ENCODE measurements at regions not wholly inside any gene's neighbourhood (a gene's known extent, or its start where the extent isn't known, plus 50 kb on each side); places are given as distances from the start of the nearest gene placed in this dataset.

DNA sequence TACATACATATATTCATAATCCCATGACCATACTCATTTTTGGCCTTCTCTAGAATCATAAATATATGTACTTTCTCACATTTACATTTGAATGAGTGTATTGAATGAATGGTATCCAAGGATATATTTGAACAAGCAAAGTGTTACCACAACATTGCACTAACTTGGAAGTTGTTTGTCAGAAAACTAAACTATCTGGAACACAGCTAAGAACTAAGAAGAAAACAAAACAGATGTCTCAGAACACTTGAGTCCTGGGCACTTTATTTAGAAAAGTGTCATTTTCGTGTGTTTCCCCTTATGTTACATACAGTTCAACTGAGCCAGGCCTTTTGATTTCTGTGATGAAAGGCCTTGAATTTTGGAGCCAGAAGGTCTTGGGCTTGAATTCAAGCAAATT lies 466.7 kb upstream of the FAT1 start:
- DNase-seq = no peak

DNA sequence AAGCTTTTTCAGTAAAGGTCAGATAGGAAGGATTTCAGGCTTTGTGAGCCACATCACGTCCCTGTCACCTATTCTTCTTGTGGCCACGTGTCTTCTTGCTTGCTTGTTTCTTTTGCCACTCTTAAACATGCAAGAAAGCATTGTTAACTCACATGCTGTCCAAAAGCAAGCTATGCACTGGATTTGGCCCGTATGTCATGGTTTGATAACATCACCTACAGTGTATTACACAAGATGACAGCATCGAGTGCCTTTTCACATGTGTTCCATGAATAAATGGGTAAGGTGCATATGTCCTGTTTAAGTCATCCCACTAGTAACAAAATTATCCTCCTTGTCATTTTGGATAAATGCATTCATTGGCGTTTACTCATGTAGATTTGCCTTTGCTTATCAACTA lies 468.0 kb upstream of the FAT1 start:
- no peak for DNase-seq

DNA sequence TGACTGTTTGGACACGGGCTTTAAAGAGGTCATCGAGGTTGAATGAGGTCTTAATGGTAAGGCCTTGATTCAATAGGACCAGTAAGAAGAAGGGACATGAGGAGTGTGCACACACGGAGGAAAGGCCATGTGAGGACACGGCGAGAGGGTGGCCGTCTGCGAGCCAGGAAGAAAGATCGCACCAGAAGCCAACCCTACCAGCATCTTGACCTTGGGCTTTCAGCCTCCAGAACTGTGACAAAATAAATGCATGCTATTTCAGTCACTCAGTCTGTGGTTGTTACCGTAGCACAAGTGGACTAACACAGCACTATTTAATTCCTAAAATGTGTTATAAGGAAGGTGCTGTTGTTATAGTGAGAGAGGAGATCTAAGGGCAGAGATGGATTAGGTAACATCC lies 468.6 kb upstream of the FAT1 start:
- no peak for DNase-seq

DNA sequence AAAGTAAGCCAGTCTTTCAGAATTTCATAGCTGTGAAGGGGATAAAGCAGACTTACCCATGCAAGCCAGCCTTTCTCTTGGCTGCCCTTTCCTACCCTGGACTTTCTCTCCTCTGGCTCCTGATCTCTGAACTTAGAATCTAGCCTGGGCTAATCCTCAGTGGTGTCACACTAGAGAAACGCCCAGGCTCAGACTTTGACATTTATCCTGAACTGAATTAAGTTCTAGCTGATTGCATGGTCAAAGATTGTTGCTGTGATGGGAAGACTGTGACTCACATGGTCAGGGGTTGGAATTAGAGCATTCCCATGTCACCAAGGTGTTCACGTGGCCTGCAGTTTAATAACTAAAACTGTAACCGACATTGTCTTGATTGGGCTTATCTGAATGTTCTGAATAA lies 469.5 kb upstream of the FAT1 start:
- no peak for DNase-seq

DNA sequence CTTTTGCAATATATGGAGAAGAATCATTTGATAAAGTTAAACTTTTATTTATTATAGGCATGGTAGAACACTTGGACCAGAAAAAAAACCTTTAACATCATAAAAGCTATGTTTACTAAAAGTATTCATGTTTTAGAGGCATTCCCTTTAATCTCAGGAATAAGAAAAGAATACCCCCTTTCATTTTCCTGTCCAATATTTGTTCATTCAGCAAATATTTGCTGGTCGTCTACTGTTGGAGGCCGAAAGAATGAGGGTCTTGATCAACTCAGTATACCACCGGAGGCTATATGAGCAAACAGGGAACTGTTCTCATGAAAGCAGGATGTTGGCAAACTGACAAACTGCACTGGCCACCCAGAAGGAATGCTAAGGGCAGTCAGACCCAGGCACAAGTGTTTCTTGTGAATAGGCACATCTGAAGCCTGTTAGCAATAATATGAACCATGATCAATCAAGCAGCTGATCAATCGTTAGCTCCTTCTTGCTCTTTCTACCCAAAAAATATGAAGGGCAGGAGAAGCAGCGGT lies 480.8 kb upstream of the FAT1 start:
- DNase-seq = no peak

DNA sequence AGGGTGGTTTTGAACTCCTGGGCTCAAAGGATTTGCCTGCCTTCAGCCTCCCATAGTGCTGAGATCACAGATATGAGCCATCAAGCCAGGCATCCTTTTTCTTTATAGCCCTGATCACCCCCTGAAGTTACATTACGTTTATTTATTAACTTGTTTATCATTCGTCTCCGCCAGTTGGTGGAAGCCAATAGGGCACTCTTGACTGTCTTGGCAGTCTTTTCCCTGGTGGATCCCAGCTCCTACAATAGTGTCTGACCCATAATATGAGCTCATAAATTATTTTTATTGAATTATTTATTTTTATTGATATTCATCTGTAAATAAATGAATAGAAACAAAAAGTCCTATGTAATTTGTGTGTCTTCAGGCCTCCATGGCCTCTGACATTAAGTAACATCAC lies 484.3 kb upstream of the FAT1 start:
- DNase-seq = no peak

DNA sequence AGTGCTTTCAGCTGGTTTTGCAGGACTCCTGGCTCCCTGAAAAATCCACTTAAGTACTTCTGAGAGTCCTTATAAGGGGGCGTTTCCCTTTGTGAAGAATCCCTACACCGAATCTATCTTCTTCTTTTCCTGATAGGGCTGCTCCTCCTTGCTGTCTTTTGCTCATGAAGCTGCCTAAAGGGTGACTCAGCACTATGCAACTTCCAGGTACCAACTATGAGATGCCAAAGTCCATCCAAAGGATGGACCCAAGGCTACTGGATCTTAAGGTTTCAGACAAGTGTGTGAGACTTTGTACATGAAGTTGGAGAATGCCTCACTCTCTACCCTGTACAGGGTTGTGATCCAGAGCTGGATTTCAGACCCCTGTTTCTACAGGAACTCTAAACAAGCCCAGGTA lies 485.0 kb upstream of the FAT1 start:
- no peak for DNase-seq

DNA sequence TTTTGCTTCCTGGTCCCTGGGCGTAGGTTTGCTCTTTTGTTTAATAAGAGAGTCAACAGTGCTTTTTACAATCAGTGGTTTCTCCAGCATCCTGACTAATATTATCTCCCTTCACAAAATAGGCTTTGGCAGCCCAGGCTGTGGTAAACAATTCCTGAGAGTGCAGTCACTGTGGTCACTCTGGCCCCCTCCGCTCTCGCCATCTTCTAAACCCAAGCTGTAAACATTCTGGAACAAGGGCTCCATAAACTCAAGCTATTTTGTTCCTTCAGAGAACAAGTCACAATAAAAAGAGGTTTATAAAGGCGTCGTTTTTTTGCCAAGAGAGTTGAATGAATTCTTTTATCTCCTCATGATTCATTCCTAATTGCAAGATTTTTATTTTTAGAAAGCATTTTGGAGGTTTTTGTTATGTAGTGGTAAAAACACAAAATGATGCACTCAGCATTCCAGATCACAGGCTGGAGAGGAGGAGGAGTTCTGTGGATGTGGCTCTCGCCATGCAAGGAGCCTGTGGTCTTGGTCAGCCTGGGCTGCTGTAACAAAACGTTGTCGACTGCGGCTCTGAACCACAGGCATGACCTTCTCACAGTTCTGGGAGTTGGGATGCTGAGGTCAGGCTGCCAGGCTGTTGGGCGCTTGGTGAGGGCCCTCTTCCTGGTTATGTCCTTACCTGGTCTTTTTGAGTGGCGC lies 486.4 kb upstream of the FAT1 start:
- DNase-seq = no peak

DNA sequence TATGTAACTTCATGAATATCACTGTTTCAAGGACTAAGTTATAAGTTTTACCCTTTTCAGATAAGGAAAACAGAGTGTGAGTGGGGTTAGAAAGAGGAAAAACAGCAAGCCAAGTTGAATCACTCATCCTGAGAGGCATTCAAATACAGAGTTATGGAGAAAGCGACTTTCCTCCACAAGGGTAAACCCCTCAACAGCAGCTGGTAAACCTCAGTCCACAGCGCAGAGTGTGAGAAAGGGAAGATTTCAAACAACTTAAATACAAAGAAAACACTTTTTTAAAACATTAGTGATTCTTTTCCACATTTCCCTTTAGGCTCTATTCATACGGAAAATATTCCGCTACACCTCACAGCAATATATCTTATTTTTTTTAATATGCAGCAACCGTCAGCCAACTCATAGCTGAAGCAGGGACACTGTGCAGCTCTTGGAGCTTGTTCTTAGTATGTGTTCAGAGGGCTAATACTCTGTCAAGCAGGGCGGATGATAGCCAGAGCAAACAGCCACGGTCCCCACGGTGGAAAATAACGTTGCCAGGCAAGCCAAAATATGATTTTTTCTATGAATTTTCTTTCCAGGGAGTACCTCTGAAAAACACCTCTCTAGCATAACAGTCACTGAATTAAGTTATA lies 488.9 kb upstream of the FAT1 start:
- DNase-seq = no peak

DNA sequence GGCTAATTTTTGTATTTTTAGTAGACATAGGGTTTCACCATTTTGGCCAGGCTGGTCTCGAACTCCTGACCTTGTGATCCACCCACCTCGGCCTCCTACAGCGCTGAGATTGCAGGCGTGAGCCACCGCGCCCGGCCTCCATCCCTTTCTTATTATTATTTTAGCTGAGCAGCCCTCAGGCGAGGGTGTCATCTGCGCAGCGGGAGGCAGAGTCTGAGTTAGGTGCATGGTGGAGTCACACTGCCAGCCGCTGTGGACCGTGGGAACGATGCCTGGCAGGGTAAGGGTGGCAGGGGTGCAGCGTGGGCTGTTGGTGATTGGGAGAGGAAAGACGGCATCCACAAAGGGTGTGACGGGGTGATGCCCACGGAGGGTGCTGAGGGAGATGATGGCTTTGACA lies 491.8 kb upstream of the FAT1 start:
- no peak for DNase-seq

DNA sequence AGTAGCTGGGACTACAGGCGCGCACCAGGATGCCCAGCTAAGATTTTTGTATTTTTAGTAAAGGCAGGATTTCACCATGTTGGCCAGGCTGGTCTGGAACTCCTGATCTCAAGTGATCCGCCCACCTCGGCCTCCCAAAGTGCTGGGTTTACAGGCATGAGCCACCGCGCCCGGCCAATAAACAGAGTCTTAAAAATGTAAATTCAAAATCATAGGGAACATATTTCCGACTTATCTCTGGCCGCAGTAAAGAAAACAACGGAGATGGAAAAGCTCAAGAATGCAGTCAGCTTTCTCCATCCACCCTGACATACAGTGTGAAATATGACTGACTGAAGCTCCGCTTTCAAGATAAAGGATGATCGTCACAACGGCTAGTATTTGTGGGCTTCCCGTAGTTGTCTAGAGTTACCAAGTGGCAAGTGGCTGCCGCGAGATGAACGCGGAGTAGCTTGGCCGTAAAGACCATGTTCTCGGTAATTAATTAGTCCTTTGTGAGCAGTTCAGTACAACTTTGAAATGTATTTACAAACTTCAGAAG lies 495.1 kb upstream of the FAT1 start:
- DNase-seq = no peak

DNA sequence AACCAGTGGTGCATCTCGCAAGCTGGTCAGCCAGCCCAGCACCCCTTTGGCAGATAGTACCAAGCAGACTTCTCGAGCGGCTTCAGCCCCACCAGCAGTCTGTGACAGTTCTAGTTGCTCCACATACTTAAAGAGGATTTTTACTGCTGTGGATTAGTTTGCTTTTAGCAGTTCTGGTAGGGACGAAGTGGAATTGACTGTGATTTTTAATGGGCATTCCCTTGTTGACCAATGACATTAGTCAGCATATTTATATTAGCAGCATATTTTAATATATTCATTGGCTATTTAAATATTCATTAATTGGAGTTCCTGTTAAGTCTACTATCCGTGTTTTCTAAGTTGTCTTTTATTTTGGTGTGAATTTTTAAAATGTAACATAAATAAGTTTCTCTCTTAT lies 500.9 kb upstream of the FAT1 start:
- DNase-seq = no peak

DNA sequence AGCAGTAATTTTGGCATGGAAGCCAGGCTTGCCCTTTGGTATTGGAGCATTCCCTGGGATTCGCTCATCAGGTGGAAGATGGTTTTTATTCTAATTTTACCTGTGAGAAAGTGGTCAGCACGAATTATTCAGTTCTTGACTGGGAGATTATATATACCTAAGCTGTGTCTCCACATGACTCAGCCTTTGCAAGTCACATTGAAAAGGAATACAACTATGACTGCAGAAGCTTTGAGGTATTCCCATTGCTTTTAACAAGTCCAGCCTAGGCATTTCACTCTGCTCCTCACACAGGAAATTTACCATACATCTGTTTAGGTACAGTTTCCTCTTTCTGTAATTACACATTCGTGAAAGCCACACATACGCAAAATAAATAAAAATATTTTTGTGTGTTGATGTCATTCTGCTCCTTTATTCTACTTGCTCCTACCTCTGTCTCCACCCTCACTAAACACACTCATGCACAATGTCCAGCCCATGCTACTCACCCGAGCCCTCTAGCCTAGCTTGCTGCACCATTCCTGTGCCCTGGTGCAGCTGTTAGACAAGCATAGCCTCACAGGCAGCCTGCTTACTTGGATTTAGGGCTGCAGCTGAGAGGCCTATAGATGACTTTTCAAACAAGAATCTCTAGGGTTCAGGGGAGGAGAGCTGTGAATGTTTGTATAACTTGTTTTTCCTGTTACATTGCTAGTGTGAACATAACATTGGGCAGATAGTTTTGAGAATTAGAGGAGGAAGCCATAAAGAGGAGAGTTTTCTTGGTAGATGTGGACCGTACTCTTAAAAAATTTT lies 504.4 kb upstream of the FAT1 start:
- no peak for DNase-seq

DNA sequence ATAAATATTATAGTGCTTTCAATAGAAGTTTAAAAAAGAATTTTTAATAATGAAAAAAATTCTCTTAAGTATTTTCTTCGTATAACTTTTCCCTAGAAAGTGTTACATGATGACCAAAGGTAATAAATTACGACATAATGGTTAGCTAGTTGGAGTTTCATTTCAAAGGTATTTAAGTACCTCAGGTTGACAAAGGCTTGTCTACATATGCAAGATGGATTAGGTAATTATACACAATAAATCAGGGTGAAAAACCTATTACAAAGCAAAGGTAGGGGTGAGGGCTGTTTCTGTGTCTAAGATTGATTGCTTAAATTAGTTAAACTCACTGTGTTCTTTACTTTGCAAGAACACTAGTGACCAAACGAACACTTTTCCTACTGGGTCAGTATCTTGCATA lies 508.5 kb upstream of the FAT1 start:
- no peak for DNase-seq

DNA sequence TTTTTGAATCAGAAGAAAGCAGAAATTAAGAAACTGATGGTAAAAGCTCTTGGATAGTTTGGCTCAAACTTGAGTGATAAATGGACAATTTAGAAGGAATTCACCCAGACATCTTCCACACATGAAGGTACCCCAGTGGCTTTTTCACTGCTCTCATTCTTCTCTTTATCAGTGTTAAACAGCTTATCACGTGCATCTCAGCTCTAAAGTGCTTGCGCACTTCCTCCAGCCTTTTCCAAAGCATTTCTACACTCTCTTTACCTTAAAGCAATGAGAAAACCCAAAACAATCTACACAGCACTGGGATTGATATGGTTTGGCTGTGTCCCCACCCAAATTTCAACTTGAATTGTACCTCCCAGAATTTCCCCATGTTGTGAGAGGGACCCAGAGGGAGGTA lies 509.1 kb upstream of the FAT1 start:
- no peak for DNase-seq

DNA sequence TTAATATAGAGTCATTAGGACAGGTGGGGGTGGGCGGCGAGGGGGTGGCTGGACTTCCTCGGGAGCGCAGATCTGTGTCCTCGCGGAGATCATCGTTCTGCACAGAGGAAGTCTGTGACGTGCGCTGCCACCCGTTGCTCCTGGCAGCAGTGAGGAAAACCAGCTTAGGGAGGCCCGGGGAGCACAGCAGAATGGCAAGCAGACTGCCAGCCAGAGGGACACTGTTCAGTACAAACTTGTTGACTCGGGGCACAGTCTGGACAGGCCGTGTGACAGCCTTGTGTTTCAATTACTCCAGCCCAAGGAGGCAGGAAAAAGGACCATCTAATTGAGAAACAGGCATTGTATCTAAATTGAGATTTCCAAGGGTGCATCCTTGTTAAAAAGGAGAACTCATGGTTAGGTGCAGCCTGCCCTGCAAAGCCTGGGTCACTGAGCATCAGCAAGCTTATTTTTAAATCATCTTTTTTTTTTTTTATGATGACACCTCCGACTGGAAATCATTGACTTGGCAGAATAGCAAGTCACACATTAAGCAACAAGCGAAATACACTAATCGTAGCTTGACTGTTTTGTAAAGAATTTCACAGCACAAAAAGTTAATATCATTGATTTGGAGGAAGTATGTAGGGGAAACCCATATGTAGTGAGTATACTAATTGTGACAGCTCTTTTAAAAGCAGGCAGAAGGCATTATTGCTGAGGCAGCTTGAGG lies 512.0 kb upstream of the FAT1 start:
- DNase-seq = no peak

DNA sequence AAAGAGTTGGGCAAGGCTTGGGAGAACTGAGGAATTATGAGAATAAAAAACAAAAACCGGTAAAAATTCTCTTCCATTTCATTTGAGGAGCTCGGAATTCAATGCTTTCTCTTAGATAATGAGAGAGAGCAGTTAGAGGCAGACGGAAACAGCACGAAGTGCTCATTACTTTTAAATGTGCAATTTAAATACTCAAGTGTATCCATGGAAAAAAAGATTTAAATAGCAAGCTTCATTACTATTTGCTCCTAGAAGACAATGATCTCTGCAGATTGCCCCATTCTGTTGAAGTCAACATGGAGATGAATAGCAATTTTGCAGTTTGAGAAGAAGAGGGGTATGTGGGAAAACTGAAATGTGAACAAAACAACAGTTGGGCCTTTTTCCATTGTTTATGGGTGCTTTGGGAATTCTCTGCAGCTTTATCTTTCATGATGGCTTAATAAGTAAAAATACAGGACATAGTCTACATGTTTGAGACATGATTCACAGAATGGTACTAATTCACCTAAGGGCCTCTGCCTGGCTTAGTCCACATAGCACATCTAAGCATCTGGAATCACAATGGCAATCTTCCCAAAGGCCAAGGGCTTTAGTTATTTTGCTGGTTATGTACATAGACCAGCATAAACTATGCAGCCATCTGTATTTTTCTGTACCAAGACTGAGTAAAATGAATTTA lies 512.7 kb upstream of the FAT1 start:
- peak; percentile 18 for DNase-seq

DNA sequence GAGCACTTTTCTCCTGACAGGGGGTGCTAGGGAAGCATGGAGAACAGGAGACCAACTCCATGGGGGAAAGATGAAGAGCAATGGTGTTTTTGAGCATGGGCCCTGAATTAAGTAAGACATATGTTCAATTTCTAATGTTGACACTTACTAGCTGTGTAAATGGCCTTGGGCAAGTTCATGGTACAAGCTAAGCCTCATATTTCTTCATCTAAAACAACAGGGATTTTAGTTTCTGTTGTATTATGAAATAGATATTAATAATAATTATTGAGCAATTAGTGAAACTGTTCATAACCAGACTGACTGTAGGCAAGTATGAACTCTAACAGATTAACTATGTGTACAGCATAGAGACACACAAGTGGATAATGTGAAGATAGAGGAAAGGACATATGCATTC lies 515.0 kb upstream of the FAT1 start:
- no peak for DNase-seq

DNA sequence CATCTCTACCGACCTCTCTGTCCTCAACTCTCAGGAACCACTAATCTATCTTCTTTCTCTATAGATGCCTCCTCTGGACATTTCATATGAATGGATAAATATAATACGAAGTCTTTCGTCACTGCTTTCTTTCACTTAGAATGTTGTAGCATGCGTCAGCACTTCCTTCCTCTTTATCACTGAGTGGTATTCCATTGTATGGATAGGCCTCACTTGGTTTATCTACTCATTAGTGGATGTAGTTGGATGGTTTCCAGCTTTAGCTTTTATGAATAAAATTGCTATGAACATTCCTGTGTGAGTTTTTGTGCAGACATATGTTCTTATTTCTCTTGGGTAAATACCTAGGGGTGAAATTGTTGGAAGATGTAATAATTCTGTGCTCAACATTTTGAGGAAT lies 528.2 kb upstream of the FAT1 start:
- DNase-seq = no peak

DNA sequence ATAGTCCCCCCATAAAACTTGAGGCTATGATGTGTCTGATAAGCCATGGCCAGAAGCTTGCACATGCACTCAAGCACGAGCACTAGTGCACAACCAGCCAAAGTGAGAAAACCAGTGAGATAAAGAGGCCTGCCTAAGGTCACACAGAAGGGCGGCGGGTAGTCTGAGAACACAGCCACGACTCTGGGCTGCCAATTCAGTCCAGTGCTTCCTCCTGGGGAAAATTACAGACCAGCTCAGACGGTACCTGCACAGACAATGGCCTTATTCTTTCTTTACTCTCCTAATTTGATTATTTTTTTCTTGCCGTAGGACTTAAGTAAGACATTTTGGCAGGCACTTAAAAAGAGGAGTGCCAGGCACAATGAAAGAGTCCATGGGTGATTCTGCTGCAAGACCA lies 533.2 kb upstream of the FAT1 start:
- DNase-seq = no peak

DNA sequence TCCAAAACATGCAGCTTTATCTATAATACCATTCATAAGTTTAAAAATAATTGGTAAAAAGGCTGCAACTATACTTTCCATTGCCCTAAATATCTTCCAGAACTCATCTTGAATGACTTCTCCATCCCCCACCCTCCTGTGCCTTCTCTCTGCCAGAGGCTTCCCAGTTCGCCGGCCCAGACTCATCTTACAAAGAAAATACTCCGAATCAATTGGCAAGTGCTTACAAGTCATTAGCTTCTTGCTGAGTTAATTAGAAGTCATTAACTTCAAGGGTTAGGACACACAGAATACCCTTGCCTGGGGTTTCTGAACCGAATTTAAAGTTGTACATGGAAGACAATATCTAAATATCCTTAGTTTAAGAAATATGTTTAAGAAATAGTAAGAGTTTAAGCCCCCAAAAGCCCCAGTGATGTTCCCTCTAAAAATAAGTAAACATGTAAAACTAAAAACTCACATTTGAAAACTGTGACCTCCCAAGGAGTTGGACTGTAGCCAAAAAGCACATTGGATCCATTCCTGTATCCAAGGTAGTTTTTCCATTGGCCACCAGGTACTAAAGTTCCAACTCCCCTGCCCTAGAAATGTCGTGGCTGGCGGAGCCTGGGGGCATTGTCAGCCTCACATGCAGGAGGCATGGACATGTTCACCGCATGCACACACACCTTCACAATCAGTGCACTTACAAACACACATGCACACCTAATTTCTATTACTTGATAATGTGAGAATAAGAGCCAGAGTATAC lies 535.2 kb upstream of the FAT1 start:
- DNase-seq = no peak
